ENCODE measurements at regions not wholly inside any gene's neighbourhood (a gene's known extent, or its start where the extent isn't known, plus 50 kb on each side); places are given as distances from the start of the nearest gene placed in this dataset.

DNA sequence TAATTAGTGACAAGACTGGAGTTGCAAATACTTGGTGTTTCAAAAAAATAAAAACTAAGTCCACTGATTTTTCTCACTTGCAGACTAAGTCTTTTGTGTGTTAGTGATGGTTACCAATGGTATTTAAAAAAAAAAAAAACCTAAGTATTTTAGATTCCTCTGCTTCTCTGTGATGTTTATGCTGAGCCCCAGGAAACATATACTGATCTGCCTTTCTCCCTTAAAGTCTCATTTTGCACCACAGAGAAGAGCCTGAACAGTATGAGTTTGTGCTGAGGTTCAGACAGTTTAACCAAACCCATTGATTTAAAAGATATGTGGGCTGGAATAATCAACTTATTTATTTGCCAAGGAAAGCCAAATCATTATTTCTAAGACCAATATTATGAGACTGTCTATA is 1305.0 kb downstream of the PCDH18 start:
- TF ChIP-seq ZNF184 (tag by site-specific recombination; IDR thresholded peaks at IDR 0.05), result no peak
- TF ChIP-seq, protein P1, sequence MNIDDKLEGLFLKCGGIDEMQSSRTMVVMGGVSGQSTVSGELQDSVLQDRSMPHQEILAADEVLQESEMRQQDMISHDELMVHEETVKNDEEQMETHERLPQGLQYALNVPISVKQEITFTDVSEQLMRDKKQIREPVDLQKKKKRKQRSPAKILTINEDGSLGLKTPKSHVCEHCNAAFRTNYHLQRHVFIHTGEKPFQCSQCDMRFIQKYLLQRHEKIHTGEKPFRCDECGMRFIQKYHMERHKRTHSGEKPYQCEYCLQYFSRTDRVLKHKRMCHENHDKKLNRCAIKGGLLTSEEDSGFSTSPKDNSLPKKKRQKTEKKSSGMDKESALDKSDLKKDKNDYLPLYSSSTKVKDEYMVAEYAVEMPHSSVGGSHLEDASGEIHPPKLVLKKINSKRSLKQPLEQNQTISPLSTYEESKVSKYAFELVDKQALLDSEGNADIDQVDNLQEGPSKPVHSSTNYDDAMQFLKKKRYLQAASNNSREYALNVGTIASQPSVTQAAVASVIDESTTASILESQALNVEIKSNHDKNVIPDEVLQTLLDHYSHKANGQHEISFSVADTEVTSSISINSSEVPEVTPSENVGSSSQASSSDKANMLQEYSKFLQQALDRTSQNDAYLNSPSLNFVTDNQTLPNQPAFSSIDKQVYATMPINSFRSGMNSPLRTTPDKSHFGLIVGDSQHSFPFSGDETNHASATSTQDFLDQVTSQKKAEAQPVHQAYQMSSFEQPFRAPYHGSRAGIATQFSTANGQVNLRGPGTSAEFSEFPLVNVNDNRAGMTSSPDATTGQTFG (tag by site-specific recombination; IDR thresholded peaks at IDR 0.05; ENCODE audit: borderline replicate concordance), result no peak
- no peak for TF ChIP-seq ZNF416 (tag by site-specific recombination; IDR thresholded peaks at IDR 0.05)
- TF ChIP-seq, protein P2, sequence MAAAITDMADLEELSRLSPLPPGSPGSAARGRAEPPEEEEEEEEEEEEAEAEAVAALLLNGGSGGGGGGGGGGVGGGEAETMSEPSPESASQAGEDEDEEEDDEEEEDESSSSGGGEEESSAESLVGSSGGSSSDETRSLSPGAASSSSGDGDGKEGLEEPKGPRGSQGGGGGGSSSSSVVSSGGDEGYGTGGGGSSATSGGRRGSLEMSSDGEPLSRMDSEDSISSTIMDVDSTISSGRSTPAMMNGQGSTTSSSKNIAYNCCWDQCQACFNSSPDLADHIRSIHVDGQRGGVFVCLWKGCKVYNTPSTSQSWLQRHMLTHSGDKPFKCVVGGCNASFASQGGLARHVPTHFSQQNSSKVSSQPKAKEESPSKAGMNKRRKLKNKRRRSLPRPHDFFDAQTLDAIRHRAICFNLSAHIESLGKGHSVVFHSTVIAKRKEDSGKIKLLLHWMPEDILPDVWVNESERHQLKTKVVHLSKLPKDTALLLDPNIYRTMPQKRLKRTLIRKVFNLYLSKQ (tag by site-specific recombination; IDR thresholded peaks at IDR 0.05; ENCODE audit: borderline replicate concordance), result no peak
- TF ChIP-seq, protein P3, sequence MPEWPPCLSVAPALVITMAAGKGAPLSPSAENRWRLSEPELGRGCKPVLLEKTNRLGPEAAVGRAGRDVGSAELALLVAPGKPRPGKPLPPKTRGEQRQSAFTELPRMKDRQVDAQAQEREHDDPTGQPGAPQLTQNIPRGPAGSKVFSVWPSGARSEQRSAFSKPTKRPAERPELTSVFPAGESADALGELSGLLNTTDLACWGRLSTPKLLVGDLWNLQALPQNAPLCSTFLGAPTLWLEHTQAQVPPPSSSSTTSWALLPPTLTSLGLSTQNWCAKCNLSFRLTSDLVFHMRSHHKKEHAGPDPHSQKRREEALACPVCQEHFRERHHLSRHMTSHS (tag by site-specific recombination; IDR thresholded peaks at IDR 0.05), result no peak
- TF ChIP-seq TRIM28 (IDR thresholded peaks at IDR 0.05; ENCODE audit: borderline replicate concordance, low read length), result no peak
- TF ChIP-seq ZNF544 (tag by site-specific recombination; IDR thresholded peaks at IDR 0.05), result no peak
- no peak for TF ChIP-seq ZEB2 (tag by site-specific recombination; IDR thresholded peaks at IDR 0.05)
- TF ChIP-seq ZNF292 (tag by site-specific recombination; IDR thresholded peaks at IDR 0.05; ENCODE audit: borderline replicate concordance, low read depth), result no peak
- TF ChIP-seq ZNF366 (tag by site-specific recombination; conservative IDR thresholded peaks at IDR 0.05), result no peak
- TF ChIP-seq ZNF48 (tag by site-specific recombination; IDR thresholded peaks at IDR 0.05), result no peak
- TF ChIP-seq ZNF529 (tag by site-specific recombination; IDR thresholded peaks at IDR 0.05; ENCODE audit: insufficient replicate concordance), result no peak
- no peak for TF ChIP-seq RBAK (tag by site-specific recombination; IDR thresholded peaks at IDR 0.05)
- no peak for TF ChIP-seq ZNF670 (tag by site-specific recombination; IDR thresholded peaks at IDR 0.05; ENCODE audit: low read depth)
- no peak for TF ChIP-seq SALL2 (tag by site-specific recombination; IDR thresholded peaks at IDR 0.05; ENCODE audit: borderline replicate concordance)
- TF ChIP-seq ZNF837 (tag by site-specific recombination; IDR thresholded peaks at IDR 0.05), result no peak
- TF ChIP-seq, protein P4, sequence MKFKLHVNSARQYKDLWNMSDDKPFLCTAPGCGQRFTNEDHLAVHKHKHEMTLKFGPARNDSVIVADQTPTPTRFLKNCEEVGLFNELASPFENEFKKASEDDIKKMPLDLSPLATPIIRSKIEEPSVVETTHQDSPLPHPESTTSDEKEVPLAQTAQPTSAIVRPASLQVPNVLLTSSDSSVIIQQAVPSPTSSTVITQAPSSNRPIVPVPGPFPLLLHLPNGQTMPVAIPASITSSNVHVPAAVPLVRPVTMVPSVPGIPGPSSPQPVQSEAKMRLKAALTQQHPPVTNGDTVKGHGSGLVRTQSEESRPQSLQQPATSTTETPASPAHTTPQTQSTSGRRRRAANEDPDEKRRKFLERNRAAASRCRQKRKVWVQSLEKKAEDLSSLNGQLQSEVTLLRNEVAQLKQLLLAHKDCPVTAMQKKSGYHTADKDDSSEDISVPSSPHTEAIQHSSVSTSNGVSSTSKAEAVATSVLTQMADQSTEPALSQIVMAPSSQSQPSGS (tag by site-specific recombination; IDR thresholded peaks at IDR 0.05; ENCODE audit: low read depth), result no peak
- TF ChIP-seq ZNF777 (tag by site-specific recombination; IDR thresholded peaks at IDR 0.05; ENCODE audit: borderline replicate concordance), result no peak
- no peak for TF ChIP-seq SETDB1 (IDR thresholded peaks at IDR 0.05; ENCODE audit: insufficient read length, low read length)
- TF ChIP-seq ZNF571 (tag by site-specific recombination; IDR thresholded peaks at IDR 0.05), result no peak

DNA sequence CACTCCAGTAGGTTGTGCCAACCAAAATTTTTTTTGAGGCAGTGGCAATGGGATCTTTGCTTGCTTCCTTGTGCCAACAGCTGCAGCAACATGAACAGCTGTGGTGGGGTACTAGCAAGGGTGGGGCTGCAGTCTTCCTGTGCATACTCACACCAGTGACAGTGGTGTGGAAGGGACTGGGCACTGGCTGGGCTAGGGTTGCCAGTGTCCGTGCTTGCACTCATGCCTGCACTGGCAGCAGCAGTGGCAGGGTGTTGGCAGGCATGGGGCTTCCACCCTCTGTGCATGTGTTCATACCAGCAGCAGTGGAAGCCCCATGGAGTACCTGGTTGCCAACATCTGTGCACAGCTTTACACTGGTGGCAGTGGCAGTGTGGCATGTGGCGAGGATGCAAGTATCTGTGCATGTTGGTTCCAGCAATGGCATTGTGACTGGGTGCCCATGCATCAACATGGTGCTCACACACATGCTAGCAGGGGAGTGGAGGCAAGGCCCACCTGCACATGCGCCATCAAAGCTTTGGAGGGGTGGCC is 1312.6 kb downstream of the PCDH18 start:
- no peaks in the 10 kb centered on the region for H3K4me1 ChIP-seq (ENCODE audit: control insufficient read depth, insufficient read depth, low read length)
- no peaks in the 10 kb centered on the region for H3K9me3 ChIP-seq (ENCODE audit: control insufficient read depth, insufficient read depth, low read depth, low read length)
- H3K27ac ChIP-seq (ENCODE audit: extremely low read depth, low read depth, low read length), result no peak overlapping the region
- POLR2A ChIA-PET, result no interaction called here
- H3K36me3 ChIP-seq (ENCODE audit: control insufficient read depth in 2 of 2, insufficient read depth in 1 of 2, low read length in 2 of 2), result no peaks in the 10 kb centered on the region
- H3K4me3 ChIP-seq (ENCODE audit: low read depth, low read length), result no peak overlapping the region
- CTCF ChIA-PET, result no interaction called here
- TF ChIP-seq, protein P5, sequence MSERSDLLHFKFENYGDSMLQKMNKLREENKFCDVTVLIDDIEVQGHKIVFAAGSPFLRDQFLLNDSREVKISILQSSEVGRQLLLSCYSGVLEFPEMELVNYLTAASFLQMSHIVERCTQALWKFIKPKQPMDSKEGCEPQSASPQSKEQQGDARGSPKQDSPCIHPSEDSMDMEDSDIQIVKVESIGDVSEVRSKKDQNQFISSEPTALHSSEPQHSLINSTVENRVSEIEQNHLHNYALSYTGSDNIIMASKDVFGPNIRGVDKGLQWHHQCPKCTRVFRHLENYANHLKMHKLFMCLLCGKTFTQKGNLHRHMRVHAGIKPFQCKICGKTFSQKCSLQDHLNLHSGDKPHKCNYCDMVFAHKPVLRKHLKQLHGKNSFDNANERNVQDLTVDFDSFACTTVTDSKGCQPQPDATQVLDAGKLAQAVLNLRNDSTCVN (tag by site-specific recombination; optimal IDR thresholded peaks at IDR 0.05), result no peak
- TF ChIP-seq ZNF596 (tag by site-specific recombination; IDR thresholded peaks at IDR 0.05), result no peak
- no peak for TF ChIP-seq GLIS1 (tag by site-specific recombination; IDR thresholded peaks at IDR 0.05)
- TF ChIP-seq, protein P6, sequence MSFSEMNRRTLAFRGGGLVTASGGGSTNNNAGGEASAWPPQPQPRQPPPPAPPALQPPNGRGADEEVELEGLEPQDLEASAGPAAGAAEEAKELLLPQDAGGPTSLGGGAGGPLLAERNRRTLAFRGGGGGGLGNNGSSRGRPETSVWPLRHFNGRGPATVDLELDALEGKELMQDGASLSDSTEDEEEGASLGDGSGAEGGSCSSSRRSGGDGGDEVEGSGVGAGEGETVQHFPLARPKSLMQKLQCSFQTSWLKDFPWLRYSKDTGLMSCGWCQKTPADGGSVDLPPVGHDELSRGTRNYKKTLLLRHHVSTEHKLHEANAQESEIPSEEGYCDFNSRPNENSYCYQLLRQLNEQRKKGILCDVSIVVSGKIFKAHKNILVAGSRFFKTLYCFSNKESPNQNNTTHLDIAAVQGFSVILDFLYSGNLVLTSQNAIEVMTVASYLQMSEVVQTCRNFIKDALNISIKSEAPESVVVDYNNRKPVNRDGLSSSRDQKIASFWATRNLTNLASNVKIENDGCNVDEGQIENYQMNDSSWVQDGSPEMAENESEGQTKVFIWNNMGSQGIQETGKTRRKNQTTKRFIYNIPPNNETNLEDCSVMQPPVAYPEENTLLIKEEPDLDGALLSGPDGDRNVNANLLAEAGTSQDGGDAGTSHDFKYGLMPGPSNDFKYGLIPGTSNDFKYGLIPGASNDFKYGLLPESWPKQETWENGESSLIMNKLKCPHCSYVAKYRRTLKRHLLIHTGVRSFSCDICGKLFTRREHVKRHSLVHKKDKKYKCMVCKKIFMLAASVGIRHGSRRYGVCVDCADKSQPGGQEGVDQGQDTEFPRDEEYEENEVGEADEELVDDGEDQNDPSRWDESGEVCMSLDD (tag by site-specific recombination; IDR thresholded peaks at IDR 0.05), result no peak
- no peak for TF ChIP-seq WT1 (tag by site-specific recombination; IDR thresholded peaks at IDR 0.05)
- no peak for TF ChIP-seq ZNF274 (IDR thresholded peaks at IDR 0.05; ENCODE audit: low read length)
- TF ChIP-seq ZNF274 (tag by site-specific recombination; IDR thresholded peaks at IDR 0.05; ENCODE audit: borderline replicate concordance), result no peak

More for the DNA sequence above, 1305.0 kb downstream of the PCDH18 start:
- H3K9me3 ChIP-seq (ENCODE audit: control insufficient read depth, insufficient read depth, low read depth, low read length), result no peaks in the 10 kb centered on the region
- H3K36me3 ChIP-seq (ENCODE audit: control insufficient read depth in 2 of 2, insufficient read depth in 1 of 2, low read length in 2 of 2), result no peaks in the 10 kb centered on the region
- POLR2A ChIA-PET, result no interaction called here
- H3K4me1 ChIP-seq (ENCODE audit: control insufficient read depth, insufficient read depth, low read length), result no peaks in the 10 kb centered on the region
- no peak overlapping the region for H3K27ac ChIP-seq (ENCODE audit: extremely low read depth, low read depth, low read length)
- CTCF ChIA-PET, result no interaction called here
- no peak overlapping the region for H3K4me3 ChIP-seq (ENCODE audit: low read depth, low read length)
